Type B pancreatic cell (in vitro differentiated cells): ENCODE measurements at regions not wholly inside any gene's neighbourhood (a gene's known extent, or its start where the extent isn't known, plus 50 kb on each side); places are given as distances from the start of the nearest gene placed in this dataset.

Experiments used
- DNase-seq: peaks from one replicate; pipeline ENCODE4 v3.0.0; 2021; ENCODE audit warnings: mixed read lengths; ENCODE audit not compliant: unreplicated experiment; ENCODE audit errors: extremely low spot score
- H3K27ac Mint-ChIP-seq: 2 replicates; pipeline ENCODE4 v1.8.0; 2021; ENCODE audit warnings: mild to moderate bottlenecking, mixed read lengths
- H3K27me3 Mint-ChIP-seq: 2 replicates; pipeline ENCODE4 v1.8.0; 2021; ENCODE audit warnings: mixed read lengths
- H3K36me3 Mint-ChIP-seq: 2 replicates; pipeline ENCODE4 v1.8.0; 2021; ENCODE audit warnings: mixed read lengths
- H3K4me1 Mint-ChIP-seq: one replicate; pipeline ENCODE4 v1.8.0; 2021; ENCODE audit warnings: mixed read lengths; ENCODE audit not compliant: unreplicated experiment
- H3K4me3 Mint-ChIP-seq: 2 replicates; pipeline ENCODE4 v1.8.0; 2021; ENCODE audit warnings: mild to moderate bottlenecking, mixed read lengths
- H3K9me3 Mint-ChIP-seq: 2 replicates; pipeline ENCODE4 v1.8.0; 2021; ENCODE audit warnings: mixed read lengths
- TF ChIP-seq, protein P1 (sequence below): fragments of 200-600 bp; sonication (generic); conservative IDR thresholded peaks from 2 replicates; pipeline ENCODE4 v1.5.0; 2021; ENCODE audit warnings: antibody characterized with exemption, mild to moderate bottlenecking

DNA sequence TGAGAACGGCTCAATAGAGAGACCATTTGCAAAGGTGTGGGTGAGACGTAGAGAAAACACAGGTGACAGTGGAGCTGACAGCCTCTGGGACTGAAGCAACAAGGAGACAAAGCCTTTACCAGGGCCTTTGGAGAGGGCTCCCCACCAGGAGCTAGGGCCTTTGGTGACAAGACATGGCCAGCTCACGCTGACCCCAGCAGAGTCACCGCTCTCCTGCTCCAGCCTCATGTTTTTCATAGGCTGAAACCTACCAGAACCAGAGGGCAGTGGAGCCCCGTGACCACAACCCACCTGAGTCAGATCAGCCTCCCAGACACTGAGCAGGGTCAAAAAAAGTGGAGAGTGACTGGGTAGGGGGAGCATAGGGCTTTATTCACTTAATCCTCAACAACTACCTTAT lies 214.7 kb downstream of the SHQ1 start:
- TF ChIP-seq, protein P1, sequence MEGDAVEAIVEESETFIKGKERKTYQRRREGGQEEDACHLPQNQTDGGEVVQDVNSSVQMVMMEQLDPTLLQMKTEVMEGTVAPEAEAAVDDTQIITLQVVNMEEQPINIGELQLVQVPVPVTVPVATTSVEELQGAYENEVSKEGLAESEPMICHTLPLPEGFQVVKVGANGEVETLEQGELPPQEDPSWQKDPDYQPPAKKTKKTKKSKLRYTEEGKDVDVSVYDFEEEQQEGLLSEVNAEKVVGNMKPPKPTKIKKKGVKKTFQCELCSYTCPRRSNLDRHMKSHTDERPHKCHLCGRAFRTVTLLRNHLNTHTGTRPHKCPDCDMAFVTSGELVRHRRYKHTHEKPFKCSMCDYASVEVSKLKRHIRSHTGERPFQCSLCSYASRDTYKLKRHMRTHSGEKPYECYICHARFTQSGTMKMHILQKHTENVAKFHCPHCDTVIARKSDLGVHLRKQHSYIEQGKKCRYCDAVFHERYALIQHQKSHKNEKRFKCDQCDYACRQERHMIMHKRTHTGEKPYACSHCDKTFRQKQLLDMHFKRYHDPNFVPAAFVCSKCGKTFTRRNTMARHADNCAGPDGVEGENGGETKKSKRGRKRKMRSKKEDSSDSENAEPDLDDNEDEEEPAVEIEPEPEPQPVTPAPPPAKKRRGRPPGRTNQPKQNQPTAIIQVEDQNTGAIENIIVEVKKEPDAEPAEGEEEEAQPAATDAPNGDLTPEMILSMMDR = no peak
- no peaks in the 10 kb centered on the region for H3K9me3 Mint-ChIP-seq

DNA sequence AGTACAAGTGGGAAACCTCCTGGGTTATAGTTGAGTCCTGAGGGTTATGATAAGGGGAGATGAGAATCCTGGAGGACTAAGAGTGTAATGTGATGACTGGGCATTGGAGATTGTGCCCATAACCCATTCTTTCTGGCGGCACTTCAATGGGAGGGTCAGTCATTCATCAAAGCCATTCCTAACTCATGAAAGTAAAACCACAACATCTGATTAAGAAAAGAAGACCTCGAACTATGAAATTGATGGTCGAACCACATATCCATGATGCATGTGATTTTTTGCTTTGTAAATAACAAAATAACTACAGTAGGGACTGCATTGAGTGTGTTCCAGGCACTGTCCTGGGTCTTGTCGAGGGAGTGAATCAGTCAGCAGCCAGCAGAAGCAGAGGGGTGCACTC lies 215.1 kb downstream of the SHQ1 start:
- peaks cover 8% of the 10 kb centered on the region for H3K27me3 Mint-ChIP-seq
- no peaks in the 10 kb centered on the region for H3K9me3 Mint-ChIP-seq
- no peak for DNase-seq
- H3K27ac Mint-ChIP-seq = no peak overlapping the region
- H3K36me3 Mint-ChIP-seq = no peaks in the 10 kb centered on the region
- H3K4me3 Mint-ChIP-seq = no peak overlapping the region
- TF ChIP-seq, protein P1 = no peak
- peaks cover 34% of the 10 kb centered on the region for H3K4me1 Mint-ChIP-seq

More for the DNA sequence above, 214.7 kb downstream of the SHQ1 start:
- Mint-ChIP-seq H3K27ac (no peak overlapping the region), H3K4me3 (no peak overlapping the region), H3K36me3 (no peaks in the 10 kb centered on the region), H3K27me3 (peaks cover 8% of the 10 kb centered on the region), H3K4me1 (peaks cover 34% of the 10 kb centered on the region)
- DNase-seq = no peak

DNA sequence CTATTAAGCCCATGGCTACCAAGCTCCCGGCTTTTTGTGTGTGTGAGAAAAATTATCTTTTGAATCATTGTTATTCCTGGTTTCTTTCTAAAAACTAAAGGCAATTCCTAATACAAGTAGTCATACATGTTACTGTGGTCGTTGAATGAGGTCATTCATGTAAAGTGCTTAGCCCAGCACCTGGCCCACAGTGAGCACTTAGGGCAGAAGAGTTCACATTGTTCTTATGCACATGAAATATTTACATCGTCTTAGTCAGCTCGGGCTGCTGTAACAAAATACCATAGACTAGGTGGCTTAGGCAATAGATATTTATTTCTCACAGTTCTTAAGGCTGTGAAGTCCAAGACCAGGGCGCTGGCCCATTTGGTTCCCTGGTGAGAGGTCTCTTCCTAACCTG lies 216.1 kb downstream of the SHQ1 start:
- Mint-ChIP-seq H3K4me3 (no peak overlapping the region), H3K27ac (no peak overlapping the region), H3K27me3 (peaks cover 8% of the 10 kb centered on the region), H3K36me3 (no peaks in the 10 kb centered on the region), H3K9me3 (no peaks in the 10 kb centered on the region), H3K4me1 (peaks cover 36% of the 10 kb centered on the region)
- no peak for DNase-seq
- TF ChIP-seq, protein P1 = no peak

DNA sequence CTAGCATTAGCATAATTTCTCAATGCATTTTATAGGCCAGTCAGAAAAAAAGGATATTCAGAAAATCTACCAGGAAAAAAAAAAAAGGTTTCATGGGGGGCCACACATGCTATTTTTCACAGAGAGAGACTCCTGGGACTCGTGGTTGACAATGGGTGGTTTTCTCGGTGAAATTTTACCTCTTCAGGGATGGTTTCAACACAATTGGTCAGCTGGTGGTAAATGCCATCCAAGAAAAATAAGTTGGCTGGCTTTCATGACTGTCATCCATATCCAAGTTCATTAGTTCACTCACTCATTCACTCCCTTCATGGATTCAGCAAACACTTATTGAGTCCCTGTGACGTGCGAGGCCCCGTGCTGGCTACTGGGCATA lies 217.3 kb downstream of the SHQ1 start:
- DNase-seq = no peak
- Mint-ChIP-seq H3K36me3 (no peaks in the 10 kb centered on the region), H3K27me3 (peaks cover 5% of the 10 kb centered on the region), H3K27ac (peak overlapping the region; percentile 71), H3K4me3 (no peak overlapping the region), H3K4me1 (peaks cover 38% of the 10 kb centered on the region), H3K9me3 (no peaks in the 10 kb centered on the region)
- TF ChIP-seq, protein P1 = no peak

DNA sequence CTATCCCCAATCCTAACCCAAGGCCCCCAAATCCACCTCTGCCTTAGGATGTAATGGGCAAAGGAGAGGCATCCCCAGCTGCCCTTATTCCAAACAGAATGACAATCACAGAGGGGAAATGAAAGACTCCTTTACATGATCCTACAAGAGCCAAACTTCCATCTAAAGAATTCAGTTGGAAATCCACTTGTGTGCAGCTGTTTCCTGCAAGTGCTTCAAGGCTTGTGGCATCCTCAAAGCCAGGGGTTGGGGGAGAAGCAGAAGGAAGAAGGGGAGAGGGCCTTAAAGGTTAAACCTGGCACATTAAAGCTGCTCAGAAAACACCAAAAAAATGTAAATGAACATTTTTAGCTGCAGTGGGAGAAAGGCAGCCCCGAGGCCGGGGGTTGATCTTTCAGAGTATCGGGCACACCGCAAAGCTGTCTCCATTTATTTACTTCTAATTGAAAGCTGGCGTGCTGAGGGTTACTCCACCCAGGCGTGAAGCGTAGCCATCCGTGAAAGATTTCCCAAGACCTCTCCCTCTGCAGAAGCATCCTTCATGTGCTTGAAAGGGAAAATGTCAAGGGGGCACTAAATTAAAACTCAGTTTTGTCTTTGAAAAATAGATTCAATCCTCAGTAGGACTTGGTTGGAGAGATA lies 217.8 kb downstream of the SHQ1 start:
- TF ChIP-seq, protein P1 = no peak
- DNase-seq = no peak
- Mint-ChIP-seq H3K36me3 (no peaks in the 10 kb centered on the region), H3K4me3 (no peak overlapping the region), H3K27me3 (peaks cover 5% of the 10 kb centered on the region), H3K4me1 (peaks cover 38% of the 10 kb centered on the region), H3K9me3 (no peaks in the 10 kb centered on the region), H3K27ac (peak overlapping the region; percentile 71)
